ENCODE measurements at regions not wholly inside any gene's neighbourhood (a gene's known extent, or its start where the extent isn't known, plus 50 kb on each side); places are given as distances from the start of the nearest gene placed in this dataset.

DNA sequence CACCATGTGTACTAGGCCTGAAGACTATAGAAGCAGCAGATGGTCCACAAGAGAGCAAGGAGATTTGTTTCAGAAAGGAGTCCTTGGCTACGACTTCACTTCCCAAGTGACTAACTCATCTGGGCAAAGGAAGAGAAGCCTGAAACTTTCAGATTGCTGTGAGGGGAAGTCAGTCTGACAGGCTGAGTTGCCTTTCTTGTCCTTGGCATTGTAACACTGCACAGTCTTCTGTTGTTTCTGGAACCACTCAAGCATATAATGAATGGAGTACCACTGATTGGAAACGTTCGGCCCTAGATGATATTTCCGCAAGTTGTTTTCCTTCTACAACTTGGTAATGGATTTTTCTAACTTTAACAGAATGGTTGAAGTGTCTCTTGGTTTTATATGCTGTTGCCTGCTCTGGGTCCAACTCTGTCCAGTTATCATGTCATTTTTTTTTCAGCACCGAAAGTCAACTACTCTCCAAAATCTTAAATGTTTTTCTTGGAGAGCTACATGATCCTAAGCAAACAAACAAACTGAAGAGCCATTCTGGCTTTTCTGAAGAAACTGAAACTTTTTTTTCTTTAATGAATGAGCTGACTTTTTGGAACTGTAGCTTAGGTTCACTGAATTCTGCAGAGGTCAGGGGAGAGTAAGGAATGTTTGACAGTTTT, 685.7 kb downstream of the MECOM start:
- TF ChIP-seq ETV6 (CRISPR knock-in tag; IDR thresholded peaks at IDR 0.05) (no peak), NFYB (CRISPR knock-in tag; conservative IDR thresholded peaks at IDR 0.05; ENCODE audit: low read depth) (no peak), FOXK1 (CRISPR knock-in tag; IDR thresholded peaks at IDR 0.05) (no peak), ZNF232 (CRISPR knock-in tag; IDR thresholded peaks at IDR 0.05) (no peak), TCF7 (CRISPR knock-in tag; IDR thresholded peaks at IDR 0.05; ENCODE audit: low read depth) (no peak)
- TF ChIP-seq, protein P1, sequence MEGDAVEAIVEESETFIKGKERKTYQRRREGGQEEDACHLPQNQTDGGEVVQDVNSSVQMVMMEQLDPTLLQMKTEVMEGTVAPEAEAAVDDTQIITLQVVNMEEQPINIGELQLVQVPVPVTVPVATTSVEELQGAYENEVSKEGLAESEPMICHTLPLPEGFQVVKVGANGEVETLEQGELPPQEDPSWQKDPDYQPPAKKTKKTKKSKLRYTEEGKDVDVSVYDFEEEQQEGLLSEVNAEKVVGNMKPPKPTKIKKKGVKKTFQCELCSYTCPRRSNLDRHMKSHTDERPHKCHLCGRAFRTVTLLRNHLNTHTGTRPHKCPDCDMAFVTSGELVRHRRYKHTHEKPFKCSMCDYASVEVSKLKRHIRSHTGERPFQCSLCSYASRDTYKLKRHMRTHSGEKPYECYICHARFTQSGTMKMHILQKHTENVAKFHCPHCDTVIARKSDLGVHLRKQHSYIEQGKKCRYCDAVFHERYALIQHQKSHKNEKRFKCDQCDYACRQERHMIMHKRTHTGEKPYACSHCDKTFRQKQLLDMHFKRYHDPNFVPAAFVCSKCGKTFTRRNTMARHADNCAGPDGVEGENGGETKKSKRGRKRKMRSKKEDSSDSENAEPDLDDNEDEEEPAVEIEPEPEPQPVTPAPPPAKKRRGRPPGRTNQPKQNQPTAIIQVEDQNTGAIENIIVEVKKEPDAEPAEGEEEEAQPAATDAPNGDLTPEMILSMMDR (IDR thresholded peaks at IDR 0.05), result no peak
